Activated CD4-positive, alpha-beta T cell treated with anti-CD3 and anti-CD28 coated beads, Interleukin-2, amount 50 U/mL, for 24 hours (primary cell): ENCODE measurements at regions not wholly inside any gene's neighbourhood (a gene's known extent, or its start where the extent isn't known, plus 50 kb on each side); places are given as distances from the start of the nearest gene placed in this dataset.
"Not testable (repeated sequence)": the region's sequence is repeated elsewhere in the genome, so short reads cannot be mapped to it uniquely, and the experiment has no call there.

Experiments used
- DNase-seq, 2 donors: peaks; one replicate each; pipeline ENCODE4 v3.0.0-alpha.2; 2020; ENCODE audit warnings: low read depth in 1 of 2, low spot score in 1 of 2

GRCh38 chr11:112310848-112311247 lies 50.2 kb upstream of the PLET1 start:
- DNase-seq = no peak

GRCh38 chr11:112315057-112315720 lies 54.5 kb upstream of the PLET1 start:
- no peak for DNase-seq

GRCh38 chr11:112315861-112316739 lies 55.4 kb upstream of the PLET1 start:
- no peak for DNase-seq

GRCh38 chr11:112316971-112317370 lies 56.3 kb upstream of the PLET1 start:
- DNase-seq = no peak

- DNase-seq = no peak
Measured at GRCh38 chr11:112318184-112318591, 57.5 kb upstream of the PLET1 start.

GRCh38 chr11:112318661-112319060 lies 58.0 kb upstream of the PLET1 start:
- no peak for DNase-seq

- no peak for DNase-seq
Measured at GRCh38 chr11:112320668-112321067, 60.0 kb upstream of the PLET1 start.

- no peak for DNase-seq
Measured at GRCh38 chr11:112321501-112322172, 61.0 kb upstream of the PLET1 start.

- no peak for DNase-seq
Measured at GRCh38 chr11:112322173-112322790, 61.6 kb upstream of the PLET1 start.

- DNase-seq = no peak
Measured at GRCh38 chr11:112334381-112334780, 73.7 kb upstream of the PLET1 start.

- no peak for DNase-seq
Measured at GRCh38 chr11:112336356-112336886, 75.8 kb upstream of the PLET1 start.

GRCh38 chr11:112339566-112339965 lies 78.9 kb upstream of the PLET1 start:
- no peak for DNase-seq

GRCh38 chr11:112343368-112344039 lies 82.8 kb upstream of the PLET1 start:
- DNase-seq = no peak

GRCh38 chr11:112344040-112344413 lies 83.4 kb upstream of the PLET1 start:
- DNase-seq = no peak

GRCh38 chr11:112345166-112345565 lies 84.5 kb upstream of the PLET1 start:
- no peak for DNase-seq

GRCh38 chr11:112345706-112346105 lies 85.0 kb upstream of the PLET1 start:
- DNase-seq = no peak

- no peak for DNase-seq
Measured at GRCh38 chr11:112346586-112346985, 85.9 kb upstream of the PLET1 start.

- DNase-seq = no peak
Measured at GRCh38 chr11:112348480-112349029, 87.9 kb upstream of the PLET1 start.

- DNase-seq = not testable (repeated sequence)
Measured at GRCh38 chr11:112351423-112351822, 90.8 kb upstream of the PLET1 start.

GRCh38 chr11:112352907-112353306 lies 92.2 kb upstream of the PLET1 start:
- DNase-seq = no peak
